ENCODE measurements at regions not wholly inside any gene's neighbourhood (a gene's known extent, or its start where the extent isn't known, plus 50 kb on each side); places are given as distances from the start of the nearest gene placed in this dataset.

- ChIA-PET CTCF (interaction anchor here (0.5 kb wide), 1 partner anchor 154 kb away, joined by 3 read pairs; no protein-coding TSS in a partner anchor), POLR2A (no interaction called here)
- H3K4me3 Mint-ChIP-seq, result no peak overlapping the region
Observed at GRCh38 chr20:60506061-60506460, 547.8 kb downstream of the CDH26 start.

GRCh38 chr20:60507087-60507694 lies 549.0 kb downstream of the CDH26 start:
- Mint-ChIP-seq H3K4me3 (no peak overlapping the region), H3K36me3 (ENCODE audit: low read depth) (no peaks in the 10 kb centered on the region), H3K4me1 (ENCODE audit: low read depth) (no peaks in the 10 kb centered on the region), H3K9me3 (no peaks in the 10 kb centered on the region), H3K27me3 (no peaks in the 10 kb centered on the region), H3K27ac (no peak overlapping the region)
- TF ChIP-seq CTCF (IDR thresholded peaks at IDR 0.05), result no peak
- no peak for DNase-seq
- intact Hi-C loops (cut with micrococcal nuclease), result no loop called here
- no peak for ATAC-seq
- ChIA-PET POLR2A (no interaction called here), CTCF (no interaction called here)

More at GRCh38 chr20:60506061-60506460, 547.8 kb downstream of the CDH26 start:
- DNase-seq (no peak), ATAC-seq (no peak)
- Mint-ChIP-seq H3K36me3 (ENCODE audit: low read depth) (no peaks in the 10 kb centered on the region), H3K9me3 (no peaks in the 10 kb centered on the region), H3K27ac (no peak overlapping the region), H3K4me1 (ENCODE audit: low read depth) (no peaks in the 10 kb centered on the region), H3K27me3 (no peaks in the 10 kb centered on the region)
- TF ChIP-seq CTCF (IDR thresholded peaks at IDR 0.05), result no peak
- intact Hi-C loops (cut with micrococcal nuclease), result no loop called here

GRCh38 chr20:60509407-60509806 lies 551.2 kb downstream of the CDH26 start:
- H3K4me3 Mint-ChIP-seq, result no peak overlapping the region
- no peaks in the 10 kb centered on the region for H3K9me3 Mint-ChIP-seq
- no peak for TF ChIP-seq CTCF (IDR thresholded peaks at IDR 0.05)
- ChIA-PET CTCF (no interaction called here), POLR2A (no interaction called here)
- no peak overlapping the region for H3K27ac Mint-ChIP-seq
- no peaks in the 10 kb centered on the region for H3K36me3 Mint-ChIP-seq (ENCODE audit: low read depth)
- ATAC-seq (no peak), DNase-seq (no peak)
- no peaks in the 10 kb centered on the region for H3K27me3 Mint-ChIP-seq
- intact Hi-C loops (cut with micrococcal nuclease), result no loop called here
- no peaks in the 10 kb centered on the region for H3K4me1 Mint-ChIP-seq (ENCODE audit: low read depth)

- no peak for ATAC-seq
- no peaks in the 10 kb centered on the region for H3K9me3 Mint-ChIP-seq
- no peak overlapping the region for H3K4me3 Mint-ChIP-seq
- intact Hi-C loops (cut with micrococcal nuclease), result no loop called here
- CTCF ChIA-PET, result no interaction called here
- no peak for TF ChIP-seq CTCF (IDR thresholded peaks at IDR 0.05)
- no peaks in the 10 kb centered on the region for H3K36me3 Mint-ChIP-seq (ENCODE audit: low read depth)
- no peaks in the 10 kb centered on the region for H3K27me3 Mint-ChIP-seq
- H3K4me1 Mint-ChIP-seq (ENCODE audit: low read depth), result no peaks in the 10 kb centered on the region
- POLR2A ChIA-PET, result no interaction called here
- H3K27ac Mint-ChIP-seq, result no peak overlapping the region
- DNase-seq, result no peak
Observed at GRCh38 chr20:60510356-60510755, 552.1 kb downstream of the CDH26 start.

GRCh38 chr20:60512443-60512842 lies 554.2 kb downstream of the CDH26 start:
- Mint-ChIP-seq H3K36me3 (ENCODE audit: low read depth) (no peaks in the 10 kb centered on the region), H3K4me3 (no peak overlapping the region), H3K9me3 (no peaks in the 10 kb centered on the region), H3K4me1 (ENCODE audit: low read depth) (no peaks in the 10 kb centered on the region), H3K27ac (no peak overlapping the region), H3K27me3 (no peaks in the 10 kb centered on the region)
- DNase-seq (no peak), ATAC-seq (no peak)
- CTCF ChIA-PET, result no interaction called here
- intact Hi-C loops (cut with micrococcal nuclease), result no loop called here
- TF ChIP-seq CTCF (IDR thresholded peaks at IDR 0.05), result no peak
- POLR2A ChIA-PET, result no interaction called here

Measured in activated CD8-positive, alpha-beta T cell treated with anti-CD3 and anti-CD28 coated beads for 36 hours (primary cell).